A673 (cell line): ENCODE measurements at regions not wholly inside any gene's neighbourhood (a gene's known extent, or its start where the extent isn't known, plus 50 kb on each side); places are given as distances from the start of the nearest gene placed in this dataset.

Experiments
- BruUV-seq: library from RNA; stranded (reverse); fragments of 400-500 nt; replicated peaks from 2 replicates; lab custom pipeline; 2021; lab: Mats Ljungman, UMichigan
- CTCF ChIA-PET: fragments of 300-600 bp; sonication (Branson Sonifier 250); formaldehyde crosslinking; loops from one replicate; lab custom pipeline; 2022; ENCODE audit warnings: antibody characterized with exemption; lab: Charles Lee
- POLR2A ChIA-PET: fragments of 300-600 bp; sonication (Branson Sonifier 250); formaldehyde crosslinking; loops from one replicate; lab custom pipeline; 2022; ENCODE audit warnings: antibody characterized with exemption; ENCODE audit not compliant: low non-redundant PET; lab: Charles Lee
- DNase-seq: peaks from one replicate; pipeline ENCODE4 v3.0.0-alpha.2; 2015; ENCODE audit warnings: low spot score
- H3K27ac ChIP-seq: fragments of 200-600 bp; sonication (generic); 2 replicates; pipeline ENCODE4 v1.5.1; 2016; ENCODE audit warnings: mixed run types, low read depth, mild to moderate bottlenecking, mixed read lengths, antibody characterized with exemption, low read length; ENCODE audit not compliant: poor library complexity, severe bottlenecking
- H3K27me3 ChIP-seq: fragments of 200-600 bp; sonication (generic); replicated peaks from 2 replicates; pipeline ENCODE4 v1.6.1; 2017; ENCODE audit warnings: mixed run types, low read depth, mild to moderate bottlenecking, mixed read lengths, antibody characterized with exemption, low read length; ENCODE audit not compliant: insufficient read depth, poor library complexity
- H3K36me3 ChIP-seq: fragments of 200-600 bp; sonication (generic); 2 replicates; pipeline ENCODE4 v1.6.1; 2016; ENCODE audit warnings: mixed run types, mild to moderate bottlenecking, mixed read lengths, antibody characterized with exemption, low read length; ENCODE audit not compliant: insufficient read depth, poor library complexity, severe bottlenecking
- H3K4me1 ChIP-seq: fragments of 200-600 bp; sonication (generic); 2 replicates; pipeline ENCODE4 v1.6.1; 2017; ENCODE audit warnings: mixed run types, mild to moderate bottlenecking, mixed read lengths, antibody characterized with exemption, low read length; ENCODE audit not compliant: insufficient read depth, poor library complexity, severe bottlenecking
- H3K4me3 ChIP-seq: fragments of 200-600 bp; sonication (generic); 2 replicates; pipeline ENCODE4 v1.5.1; 2016; ENCODE audit warnings: low read depth, mixed run types, mild to moderate bottlenecking, mixed read lengths, low read length; ENCODE audit not compliant: poor library complexity, severe bottlenecking
- H3K9me3 ChIP-seq: fragments of 200-600 bp; sonication (generic); 2 replicates; pipeline ENCODE4 v1.6.1; 2016; ENCODE audit warnings: mixed run types, low read depth, mild to moderate bottlenecking, mixed read lengths, antibody characterized with exemption, low read length; ENCODE audit not compliant: poor library complexity, severe bottlenecking
- CTCF ChIP-seq: fragments of 300-800, 200-600 bp; sonication (generic); conservative IDR thresholded peaks from 2 replicates; pipeline ENCODE4 v1.5.1; 2017; ENCODE audit warnings: low read depth, mild to moderate bottlenecking, antibody characterized with exemption, low read length, moderate library complexity, mixed read lengths
- EZH2 ChIP-seq: fragments of 200-600 bp; sonication (generic); IDR thresholded peaks from 2 replicates; pipeline ENCODE4 v1.6.1; 2017; ENCODE audit warnings: borderline replicate concordance, low read depth, mild to moderate bottlenecking, mixed read lengths, antibody characterized with exemption, low read length; ENCODE audit not compliant: poor library complexity, severe bottlenecking
- intact Hi-C: fragments of 100-400 bp; cut with micrococcal nuclease; formaldehyde crosslinking; loops from one replicate; pipeline ENCODE4 v1.10.0; 2022; ENCODE audit not compliant: unreplicated experiment

GRCh38 chr12:30048371-30048770 is 264.6 kb upstream of the TMTC1 start:
- no peak for TF ChIP-seq CTCF
- no peak for TF ChIP-seq EZH2
- POLR2A ChIA-PET: no interaction called here
- no peak overlapping the region for H3K27ac ChIP-seq

GRCh38 chr12:30047516-30048254 is 263.9 kb upstream of the TMTC1 start:
- Histone ChIP-seq H3K27ac (no peak overlapping the region), H3K4me1 (peaks cover 13% of the 10 kb centered on the region), H3K27me3 (no peaks in the 10 kb centered on the region), H3K9me3 (no peaks in the 10 kb centered on the region), H3K4me3 (no peak overlapping the region), H3K36me3 (no peaks in the 10 kb centered on the region)
- peak; percentile 83 for DNase-seq
- no TSS peak for BruUV-seq
- ChIA-PET CTCF (no interaction called here), POLR2A (no interaction called here)
- TF ChIP-seq EZH2 (no peak), CTCF (no peak)
- intact Hi-C loops: no loop called here

More at GRCh38 chr12:30048371-30048770, 264.6 kb upstream of the TMTC1 start:
- CTCF ChIA-PET: no interaction called here
- H3K27me3 ChIP-seq: no peaks in the 10 kb centered on the region
- intact Hi-C loops: no loop called here
- H3K4me3 ChIP-seq: no peak overlapping the region
- H3K9me3 ChIP-seq: no peaks in the 10 kb centered on the region
- H3K4me1 ChIP-seq: peaks cover 13% of the 10 kb centered on the region
- no peak for DNase-seq
- H3K36me3 ChIP-seq: no peaks in the 10 kb centered on the region
- no TSS peak for BruUV-seq

GRCh38 chr12:30046376-30046775 is 262.6 kb upstream of the TMTC1 start:
- intact Hi-C loops: no loop called here
- TF ChIP-seq CTCF (no peak), EZH2 (no peak)
- H3K9me3 ChIP-seq: no peaks in the 10 kb centered on the region
- H3K4me1 ChIP-seq: peaks cover 13% of the 10 kb centered on the region
- ChIA-PET POLR2A (no interaction called here), CTCF (no interaction called here)
- no peak overlapping the region for H3K27ac ChIP-seq
- no peaks in the 10 kb centered on the region for H3K27me3 ChIP-seq
- H3K4me3 ChIP-seq: no peak overlapping the region
- H3K36me3 ChIP-seq: no peaks in the 10 kb centered on the region
- DNase-seq: no peak
- BruUV-seq: no TSS peak
